Erythroblast (primary cell): ENCODE measurements at regions not wholly inside any gene's neighbourhood (a gene's known extent, or its start where the extent isn't known, plus 50 kb on each side); places are given as distances from the start of the nearest gene placed in this dataset.

Experiments
- GATA1 ChIP-seq: IDR thresholded peaks from 2 replicates; pipeline ENCODE4 v1.6.1; 2011; ENCODE audit warnings: low read depth, mild to moderate bottlenecking, control low read depth, low read length, moderate library complexity
- POLR2A ChIP-seq: IDR thresholded peaks from 2 replicates; pipeline ENCODE4 v1.6.1; 2011; ENCODE audit warnings: mild to moderate bottlenecking, low read length

DNA sequence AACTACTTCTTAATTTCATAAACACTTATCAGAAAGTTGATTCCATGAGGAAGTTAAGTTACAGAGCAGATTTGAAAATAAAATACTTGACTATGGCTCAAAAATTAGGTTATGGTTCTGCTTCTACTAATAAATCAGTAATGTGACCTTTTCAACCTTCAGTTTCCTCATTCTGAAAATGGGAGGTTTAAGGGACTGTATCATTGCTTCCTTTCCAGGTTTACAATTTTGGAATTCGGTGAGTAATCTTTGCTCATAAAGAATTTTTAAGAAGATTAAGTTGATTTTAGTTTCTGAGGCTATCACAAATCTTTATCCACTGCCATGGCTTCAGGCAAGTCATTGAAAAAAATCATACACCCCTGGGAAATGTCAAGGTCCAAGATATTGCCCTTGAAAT is 1061.2 kb downstream of the DIPK2A start:
- no peak for TF ChIP-seq POLR2A
- no peak for TF ChIP-seq GATA1
